ENCODE measurements at regions not wholly inside any gene's neighbourhood (a gene's known extent, or its start where the extent isn't known, plus 50 kb on each side); places are given as distances from the start of the nearest gene placed in this dataset.

DNA sequence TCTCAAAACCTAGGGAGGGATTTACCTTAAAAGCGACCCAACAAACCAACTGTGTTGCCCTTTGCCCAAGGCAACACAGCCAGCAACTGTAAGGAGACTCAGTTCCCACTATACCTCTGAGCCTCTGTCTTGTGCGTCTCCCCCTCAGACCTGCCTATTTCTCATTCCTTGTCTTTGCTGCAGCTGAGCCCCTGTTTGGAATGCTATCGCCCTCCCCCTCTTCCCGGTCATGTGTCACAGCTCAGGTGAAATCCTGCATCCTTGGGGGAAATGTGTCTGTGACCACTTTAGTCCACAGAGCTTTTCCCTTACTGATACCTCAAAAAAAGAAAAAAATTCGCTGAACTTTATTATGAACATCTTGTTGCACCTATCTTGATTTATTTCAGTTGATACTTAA is 52.0 kb upstream of the LRIG1 start:
- H3K27ac ChIP-seq (replicated peaks; ENCODE audit: low read length), result no peak overlapping the region
- no peak overlapping the region for H4K91ac ChIP-seq (ENCODE audit: low read depth, low read length, poor library complexity)
- no peaks in the 10 kb centered on the region for H3K79me1 ChIP-seq (ENCODE audit: low read depth, low read length)
- H3K23ac ChIP-seq (ENCODE audit: low read depth, low read length, poor library complexity), result no peak overlapping the region
- H3K9ac ChIP-seq (ENCODE audit: low read depth, low read length, poor library complexity), result no peak overlapping the region
- H3K27me3 ChIP-seq (ENCODE audit: control insufficient read depth in 3 of 3, insufficient read depth in 3 of 3, low read depth in 1 of 3, low read length in 3 of 3), result no peaks in the 10 kb centered on the region
- DNase-seq (ENCODE audit: low spot score), result no peak
- no peak overlapping the region for H2BK5ac ChIP-seq (ENCODE audit: low read length)
- no peak overlapping the region for H2AK5ac ChIP-seq (ENCODE audit: low read depth, low read length)
- H3K36me3 ChIP-seq (replicated peaks in 1 of 2; ENCODE audit: control insufficient read depth in 2 of 2, insufficient read depth in 2 of 2, low read length in 2 of 2), result no peaks in the 10 kb centered on the region
- H2BK15ac ChIP-seq (ENCODE audit: low read length), result no peak overlapping the region
- WGBS, 2 donors (ENCODE audit: extremely low coverage in 2 of 2, insufficient read length in 2 of 2, insufficient replicate concordance in 1 of 2), result no CpG with 5 or more reads among the region's 5 CpGs
- H2AFZ ChIP-seq (ENCODE audit: low read length), result no peak overlapping the region
- no peak overlapping the region for H3K4ac ChIP-seq (ENCODE audit: low read length)
- H3K4me1 ChIP-seq (ENCODE audit: control insufficient read depth in 2 of 2, insufficient read depth in 1 of 2, low read depth in 1 of 2, low read length in 2 of 2), result peaks cover 0 to 12% of the 10 kb centered on the region in 2 donors
- no peak overlapping the region for H4K8ac ChIP-seq (ENCODE audit: low read depth, low read length)
- H3K9me3 ChIP-seq (replicated peaks in 1 of 2; ENCODE audit: control insufficient read depth in 2 of 2, insufficient read depth in 1 of 2, low read depth in 1 of 2, low read length in 2 of 2), result no peaks in the 10 kb centered on the region
- H3K4me3 ChIP-seq (ENCODE audit: low read length in 2 of 2), result no peak overlapping the region
- no peak overlapping the region for H3K14ac ChIP-seq (ENCODE audit: low read length)
- no peak overlapping the region for H2BK120ac ChIP-seq (ENCODE audit: low read depth, low read length)
- H2BK12ac ChIP-seq (ENCODE audit: low read length), result no peak overlapping the region
- H3K18ac ChIP-seq (ENCODE audit: low read length), result no peak overlapping the region
- H3K4me2 ChIP-seq (ENCODE audit: insufficient read depth, low read length, poor library complexity, severe bottlenecking), result no peak overlapping the region

DNA sequence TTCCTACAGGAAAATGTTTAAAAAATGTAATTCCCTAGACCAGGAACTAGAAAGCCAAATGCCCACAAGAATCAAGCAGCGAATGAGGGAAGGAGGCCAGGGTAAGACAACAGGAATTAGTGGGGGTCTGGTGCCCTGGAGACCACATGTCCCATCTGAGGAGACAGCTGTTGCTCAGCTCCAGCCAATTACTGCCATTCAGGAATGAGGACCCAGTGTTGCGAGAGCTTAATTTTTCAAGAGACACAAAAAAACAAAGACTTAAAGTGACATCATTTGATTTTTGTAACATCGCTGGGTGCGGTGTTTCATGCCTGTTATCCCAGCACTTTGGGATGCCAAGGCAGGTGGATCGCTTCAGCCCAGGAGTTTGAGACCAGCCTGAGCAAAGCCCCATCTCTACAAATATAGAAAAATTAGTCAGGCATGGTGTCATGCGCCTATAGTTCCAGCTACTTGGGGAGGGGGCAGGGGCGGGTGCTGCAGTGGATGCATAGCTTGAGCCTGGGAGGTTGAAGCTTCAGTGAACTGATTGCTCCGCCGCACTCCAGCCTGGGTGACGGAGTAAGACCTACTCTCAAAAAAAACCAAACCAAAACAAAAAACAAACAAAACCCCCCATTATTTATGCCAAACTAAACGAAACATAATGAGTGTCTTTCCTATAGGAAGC is 52.8 kb upstream of the LRIG1 start:
- Histone ChIP-seq H3K9me3 (replicated peaks in 1 of 2; ENCODE audit: control insufficient read depth in 2 of 2, insufficient read depth in 1 of 2, low read depth in 1 of 2, low read length in 2 of 2) (no peaks in the 10 kb centered on the region), H3K36me3 (replicated peaks in 1 of 2; ENCODE audit: control insufficient read depth in 2 of 2, insufficient read depth in 2 of 2, low read length in 2 of 2) (no peaks in the 10 kb centered on the region), H2BK12ac (ENCODE audit: low read length) (no peak overlapping the region), H2BK15ac (ENCODE audit: low read length) (no peak overlapping the region), H3K14ac (ENCODE audit: low read length) (no peak overlapping the region), H2AK5ac (ENCODE audit: low read depth, low read length) (no peak overlapping the region), H3K4ac (ENCODE audit: low read length) (no peak overlapping the region), H3K23ac (ENCODE audit: low read depth, low read length, poor library complexity) (no peak overlapping the region), H3K4me1 (ENCODE audit: control insufficient read depth in 2 of 2, insufficient read depth in 1 of 2, low read depth in 1 of 2, low read length in 2 of 2) (peaks cover 0 to 12% of the 10 kb centered on the region in 2 donors), H3K27ac (replicated peaks; ENCODE audit: low read length) (no peak overlapping the region), H3K4me2 (ENCODE audit: insufficient read depth, low read length, poor library complexity, severe bottlenecking) (no peak overlapping the region), H3K4me3 (ENCODE audit: low read length in 2 of 2) (no peak overlapping the region), H4K91ac (ENCODE audit: low read depth, low read length, poor library complexity) (no peak overlapping the region), H3K9ac (ENCODE audit: low read depth, low read length, poor library complexity) (no peak overlapping the region), H2BK120ac (ENCODE audit: low read depth, low read length) (no peak overlapping the region), H4K8ac (ENCODE audit: low read depth, low read length) (no peak overlapping the region), H2AFZ (ENCODE audit: low read length) (no peak overlapping the region), H3K79me1 (ENCODE audit: low read depth, low read length) (no peaks in the 10 kb centered on the region), H2BK5ac (ENCODE audit: low read length) (no peak overlapping the region), H3K27me3 (ENCODE audit: control insufficient read depth in 3 of 3, insufficient read depth in 3 of 3, low read depth in 1 of 3, low read length in 3 of 3) (no peaks in the 10 kb centered on the region), H3K18ac (ENCODE audit: low read length) (peak overlapping the region; percentile 72)
- DNase-seq (ENCODE audit: low spot score), result no peak
- 100% methylated on average over 1 of the region's 11 CpGs; no CpG with 5 or more reads in 1 of the 2 donors for WGBS, 2 donors (ENCODE audit: extremely low coverage in 2 of 2, insufficient read length in 2 of 2, insufficient replicate concordance in 1 of 2)

- Histone ChIP-seq H4K8ac (ENCODE audit: low read depth, low read length) (no peak overlapping the region), H2AK5ac (ENCODE audit: low read depth, low read length) (no peak overlapping the region), H4K91ac (ENCODE audit: low read depth, low read length, poor library complexity) (no peak overlapping the region), H3K23ac (ENCODE audit: low read depth, low read length, poor library complexity) (no peak overlapping the region), H3K36me3 (replicated peaks in 1 of 2; ENCODE audit: control insufficient read depth in 2 of 2, insufficient read depth in 2 of 2, low read length in 2 of 2) (no peaks in the 10 kb centered on the region), H2AFZ (ENCODE audit: low read length) (no peak overlapping the region), H3K79me1 (ENCODE audit: low read depth, low read length) (no peaks in the 10 kb centered on the region), H3K18ac (ENCODE audit: low read length) (no peak overlapping the region), H3K9ac (ENCODE audit: low read depth, low read length, poor library complexity) (no peak overlapping the region), H2BK12ac (ENCODE audit: low read length) (no peak overlapping the region), H3K4me3 (ENCODE audit: low read length in 2 of 2) (no peak overlapping the region), H3K14ac (ENCODE audit: low read length) (no peak overlapping the region), H3K4me2 (ENCODE audit: insufficient read depth, low read length, poor library complexity, severe bottlenecking) (no peak overlapping the region), H3K9me3 (replicated peaks in 1 of 2; ENCODE audit: control insufficient read depth in 2 of 2, insufficient read depth in 1 of 2, low read depth in 1 of 2, low read length in 2 of 2) (no peaks in the 10 kb centered on the region), H2BK5ac (ENCODE audit: low read length) (no peak overlapping the region), H3K27me3 (ENCODE audit: control insufficient read depth in 3 of 3, insufficient read depth in 3 of 3, low read depth in 1 of 3, low read length in 3 of 3) (no peaks in the 10 kb centered on the region), H3K4me1 (ENCODE audit: control insufficient read depth in 2 of 2, insufficient read depth in 1 of 2, low read depth in 1 of 2, low read length in 2 of 2) (peaks cover 0 to 12% of the 10 kb centered on the region in 2 donors), H3K27ac (replicated peaks; ENCODE audit: low read length) (no peak overlapping the region), H2BK120ac (ENCODE audit: low read depth, low read length) (no peak overlapping the region), H2BK15ac (ENCODE audit: low read length) (no peak overlapping the region), H3K4ac (ENCODE audit: low read length) (no peak overlapping the region)
- no CpG with 5 or more reads among the region's 1 CpG for WGBS, 2 donors (ENCODE audit: extremely low coverage in 2 of 2, insufficient read length in 2 of 2, insufficient replicate concordance in 1 of 2)
- DNase-seq (ENCODE audit: low spot score), result no peak
Measured at GRCh38 chr3:66554178-66554577, 53.4 kb upstream of the LRIG1 start.

GRCh38 chr3:66555214-66555844 is 54.5 kb upstream of the LRIG1 start:
- no peak overlapping the region for H3K27ac ChIP-seq (replicated peaks; ENCODE audit: low read length)
- H2BK5ac ChIP-seq (ENCODE audit: low read length), result no peak overlapping the region
- no peak overlapping the region for H3K14ac ChIP-seq (ENCODE audit: low read length)
- H3K27me3 ChIP-seq (ENCODE audit: control insufficient read depth in 3 of 3, insufficient read depth in 3 of 3, low read depth in 1 of 3, low read length in 3 of 3), result no peaks in the 10 kb centered on the region
- no peak overlapping the region for H2AK5ac ChIP-seq (ENCODE audit: low read depth, low read length)
- no CpG with 5 or more reads among the region's 4 CpGs for WGBS, 2 donors (ENCODE audit: extremely low coverage in 2 of 2, insufficient read length in 2 of 2, insufficient replicate concordance in 1 of 2)
- H3K9me3 ChIP-seq (replicated peaks in 1 of 2; ENCODE audit: control insufficient read depth in 2 of 2, insufficient read depth in 1 of 2, low read depth in 1 of 2, low read length in 2 of 2), result peaks cover 0 to 4% of the 10 kb centered on the region in 2 donors
- no peak overlapping the region for H4K91ac ChIP-seq (ENCODE audit: low read depth, low read length, poor library complexity)
- no peak overlapping the region for H4K8ac ChIP-seq (ENCODE audit: low read depth, low read length)
- H3K4me1 ChIP-seq (ENCODE audit: control insufficient read depth in 2 of 2, insufficient read depth in 1 of 2, low read depth in 1 of 2, low read length in 2 of 2), result peaks cover 0 to 12% of the 10 kb centered on the region in 2 donors
- no peaks in the 10 kb centered on the region for H3K36me3 ChIP-seq (replicated peaks in 1 of 2; ENCODE audit: control insufficient read depth in 2 of 2, insufficient read depth in 2 of 2, low read length in 2 of 2)
- no peak overlapping the region for H3K4me3 ChIP-seq (ENCODE audit: low read length in 2 of 2)
- no peak overlapping the region for H3K4me2 ChIP-seq (ENCODE audit: insufficient read depth, low read length, poor library complexity, severe bottlenecking)
- H3K9ac ChIP-seq (ENCODE audit: low read depth, low read length, poor library complexity), result no peak overlapping the region
- DNase-seq (ENCODE audit: low spot score), result no peak
- no peak overlapping the region for H2AFZ ChIP-seq (ENCODE audit: low read length)
- H2BK15ac ChIP-seq (ENCODE audit: low read length), result no peak overlapping the region
- H2BK12ac ChIP-seq (ENCODE audit: low read length), result no peak overlapping the region
- H3K4ac ChIP-seq (ENCODE audit: low read length), result no peak overlapping the region
- H3K18ac ChIP-seq (ENCODE audit: low read length), result no peak overlapping the region
- H3K23ac ChIP-seq (ENCODE audit: low read depth, low read length, poor library complexity), result no peak overlapping the region
- H3K79me1 ChIP-seq (ENCODE audit: low read depth, low read length), result no peaks in the 10 kb centered on the region
- no peak overlapping the region for H2BK120ac ChIP-seq (ENCODE audit: low read depth, low read length)

Measured in neuronal stem cell (in vitro differentiated cells).